Stimulated activated CD4-positive, alpha-beta T cell treated with anti-CD3 and anti-CD28 coated beads, Interleukin-12 subunit alpha, Interleukin-12 subunit beta, amount 100 ng/mL, for 4 hours (primary cell): ENCODE measurements at regions not wholly inside any gene's neighbourhood (a gene's known extent, or its start where the extent isn't known, plus 50 kb on each side); places are given as distances from the start of the nearest gene placed in this dataset.

Source experiments
- DNase-seq: peaks from one replicate; pipeline ENCODE4 v3.0.0-alpha.2; 2020

DNA sequence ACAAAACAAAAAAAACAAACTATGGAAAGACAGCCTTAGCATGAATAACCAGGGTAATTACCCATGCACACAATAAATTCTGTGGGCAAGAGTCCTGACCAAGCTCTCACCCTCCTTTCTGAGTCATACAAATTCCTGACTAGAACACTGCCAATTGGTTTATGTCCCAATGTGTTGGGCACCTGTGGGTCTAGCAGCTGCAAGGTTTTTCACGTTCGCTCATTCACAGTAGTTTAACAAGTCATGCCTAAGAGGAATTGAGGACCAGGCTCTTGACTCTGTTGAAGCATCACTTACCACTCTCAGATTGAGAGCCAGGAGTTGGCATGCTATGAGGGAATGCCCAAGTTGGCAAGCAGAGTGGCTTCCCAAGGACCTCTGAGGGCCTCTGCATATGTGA lies 205.5 kb upstream of the SLC24A2 start:
- DNase-seq = no peak

DNA sequence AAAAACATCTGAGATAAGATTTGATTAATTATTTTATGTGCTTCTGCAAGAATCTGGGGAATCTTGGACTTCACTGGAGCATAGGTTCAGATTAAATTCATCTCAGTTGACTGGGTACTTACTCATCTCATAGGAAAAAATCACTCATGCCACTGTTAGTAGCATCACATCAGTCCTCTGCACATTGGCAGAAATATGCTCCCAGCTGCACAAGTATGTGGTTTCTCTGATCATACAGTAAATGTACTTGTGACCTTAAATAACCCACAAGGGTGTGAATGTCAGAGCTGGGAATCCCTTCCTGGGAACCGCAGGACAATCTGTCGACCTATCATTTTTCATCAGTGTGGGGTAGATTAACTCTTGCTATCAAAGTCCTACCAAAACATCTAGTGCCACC lies 203.7 kb upstream of the SLC24A2 start:
- DNase-seq = no peak

DNA sequence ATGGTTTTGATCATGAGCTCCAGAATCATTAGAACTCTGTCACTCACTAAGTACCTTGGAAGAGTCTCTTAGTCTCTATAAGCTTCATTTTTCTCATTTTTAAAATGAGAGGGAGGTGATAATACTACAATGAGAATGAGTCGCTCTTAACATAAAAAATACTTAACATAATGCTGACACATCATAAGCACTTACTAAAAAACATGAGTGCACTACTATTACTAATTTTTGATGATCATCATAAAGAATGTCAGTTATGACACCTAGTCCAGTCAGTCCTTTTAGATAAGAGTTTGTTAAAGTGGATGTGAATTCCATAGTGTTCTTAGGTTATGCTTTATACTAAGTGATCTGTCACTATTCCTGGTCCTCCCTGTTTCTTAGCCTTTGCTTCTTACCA lies 200.4 kb upstream of the SLC24A2 start:
- no peak for DNase-seq

DNA sequence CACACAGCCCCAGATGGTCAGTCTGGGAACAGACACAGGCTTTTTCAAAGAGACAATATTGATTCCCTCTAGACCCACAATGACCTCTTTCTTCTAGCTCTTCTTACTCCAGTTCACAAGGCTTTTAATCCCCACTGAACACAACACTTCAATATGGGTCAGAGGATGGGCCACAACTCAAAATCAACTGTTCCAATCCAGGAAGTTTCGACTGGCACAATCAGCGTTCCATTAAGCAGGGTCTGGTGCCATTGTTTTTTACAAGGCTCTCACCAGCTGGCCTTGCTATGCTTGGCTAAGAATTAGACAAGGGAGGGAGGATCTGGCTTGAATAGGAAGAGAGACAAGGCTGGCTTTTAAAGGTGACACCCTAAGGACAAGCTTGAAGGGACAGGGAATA lies 199.4 kb upstream of the SLC24A2 start:
- no peak for DNase-seq

DNA sequence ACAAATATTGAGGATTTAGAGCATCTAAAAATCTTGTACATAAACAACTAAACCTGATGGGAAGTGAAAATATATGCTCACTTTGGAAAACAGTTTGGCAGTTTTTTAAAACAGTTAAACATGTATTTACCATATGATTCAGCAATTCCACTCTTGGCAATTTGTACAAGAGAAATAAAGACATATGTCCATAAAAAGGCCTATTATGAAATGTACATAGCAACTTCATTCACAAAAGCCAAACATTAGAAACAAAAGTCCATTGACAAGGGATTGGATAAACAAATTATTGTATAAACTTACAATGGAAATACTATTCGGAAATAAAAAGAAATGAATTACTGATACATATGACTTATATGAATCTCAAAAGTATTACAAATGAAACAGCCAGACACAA lies 196.2 kb upstream of the SLC24A2 start:
- no peak for DNase-seq

DNA sequence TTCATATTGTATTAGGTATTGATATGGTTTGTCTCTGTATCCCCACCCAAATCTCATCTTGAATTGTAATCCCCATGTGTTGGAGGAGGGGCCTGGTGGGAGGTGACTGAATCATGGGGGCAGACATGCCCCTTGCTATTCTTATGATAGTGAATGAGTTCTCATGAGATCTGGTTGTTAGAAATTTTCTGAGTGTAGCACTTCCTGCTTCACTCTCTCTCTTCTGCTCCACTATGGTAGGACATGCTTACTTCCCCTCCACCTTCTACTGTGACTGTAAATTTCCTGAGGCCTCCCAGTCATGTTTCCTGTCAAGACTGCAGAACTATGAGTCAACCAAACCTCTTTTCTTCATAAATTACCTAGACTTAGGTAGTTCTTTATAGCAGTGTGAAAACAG lies 187.4 kb upstream of the SLC24A2 start:
- peak; percentile 14 for DNase-seq

DNA sequence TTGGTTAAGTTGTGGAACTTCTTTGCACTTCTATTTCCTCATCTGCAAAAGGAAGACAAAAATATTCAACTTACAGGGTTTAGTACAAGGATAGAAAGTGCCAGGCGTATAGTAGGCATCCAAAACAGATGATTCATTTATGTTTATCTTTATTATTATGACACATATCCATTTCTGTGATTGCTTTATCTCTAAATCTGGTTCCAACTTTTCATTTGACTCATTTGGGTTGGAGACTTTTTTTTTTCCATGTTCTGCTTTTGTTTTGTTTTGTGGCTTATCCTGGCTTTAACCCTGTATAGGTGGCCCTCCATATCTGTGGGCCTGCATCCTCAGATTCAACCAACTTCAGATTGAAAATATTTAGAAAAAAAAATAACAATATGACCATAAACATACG lies 186.7 kb upstream of the SLC24A2 start:
- no peak for DNase-seq

DNA sequence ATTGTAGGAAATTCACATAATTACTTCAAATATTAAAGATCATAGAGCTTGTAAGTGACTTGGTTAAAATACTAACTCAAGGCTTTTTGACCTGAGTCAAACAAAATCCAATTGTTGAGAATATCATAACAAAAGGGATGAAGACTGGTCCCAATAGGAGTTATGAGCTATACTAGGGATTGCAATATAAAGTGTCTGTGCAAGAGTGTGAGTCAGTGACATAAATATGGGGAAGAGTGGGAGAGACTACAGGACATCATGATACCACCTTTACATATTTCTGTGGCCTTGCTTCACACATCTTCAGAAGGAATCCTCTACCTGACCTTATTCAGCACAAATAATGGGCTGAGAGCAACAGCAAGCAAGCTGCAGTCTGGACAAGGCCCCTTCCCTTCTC lies 180.9 kb upstream of the SLC24A2 start:
- no peak for DNase-seq

DNA sequence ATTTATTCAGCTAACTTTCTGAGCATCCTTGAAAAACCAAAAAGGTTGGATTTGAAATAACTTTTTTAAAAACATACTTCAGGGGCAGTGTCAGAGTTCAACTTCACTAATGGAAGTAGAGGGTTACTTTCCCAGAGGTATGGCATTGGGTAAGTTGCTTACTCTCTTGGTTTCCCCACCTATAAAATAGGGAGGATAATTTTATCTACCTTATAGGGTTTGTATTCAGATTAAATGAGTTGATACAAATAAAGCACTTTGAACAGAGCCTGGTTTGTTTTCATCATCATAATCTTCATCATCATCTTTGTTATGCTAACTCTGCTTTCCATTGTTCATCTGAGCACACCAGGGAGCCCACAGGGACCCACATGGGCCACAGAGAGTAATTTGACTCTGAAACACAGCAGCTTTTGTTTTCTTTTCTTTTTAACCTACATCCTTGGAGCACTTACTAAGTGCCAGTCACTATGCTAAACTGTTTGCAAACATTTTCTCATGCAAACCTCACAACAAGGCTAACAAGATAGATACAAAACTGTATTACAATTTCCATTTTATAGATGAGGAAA lies 179.1 kb upstream of the SLC24A2 start:
- DNase-seq = no peak

DNA sequence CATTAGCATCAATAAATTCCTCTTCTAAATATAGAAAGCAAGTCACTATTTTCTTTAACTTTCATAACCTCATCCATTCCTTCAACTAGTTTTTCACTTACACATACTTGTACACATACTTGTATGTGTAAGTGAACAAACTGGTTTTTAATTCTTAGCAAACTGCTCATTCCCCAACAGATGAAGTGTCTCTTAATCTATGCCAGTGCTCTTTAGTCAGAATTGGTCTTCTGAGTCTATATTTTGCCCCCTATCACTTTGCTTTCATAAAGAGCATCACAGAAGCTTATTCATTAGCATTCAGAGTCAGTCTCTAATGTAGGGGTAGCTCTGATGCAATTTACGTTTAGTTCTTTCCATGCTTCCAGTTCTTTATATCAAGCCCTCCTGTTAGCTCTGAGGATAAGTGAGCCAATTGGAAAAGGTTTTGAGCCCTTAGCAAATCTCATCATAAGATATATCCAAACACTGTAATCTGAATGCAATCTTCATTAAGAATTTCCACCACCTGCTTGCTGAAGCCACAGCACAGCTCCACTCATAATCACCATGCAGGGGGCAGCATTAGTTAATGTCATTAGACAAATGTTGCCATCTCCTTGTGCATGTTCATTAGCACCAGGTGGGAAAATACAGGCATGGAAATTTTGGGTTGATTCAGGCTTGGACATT lies 178.5 kb upstream of the SLC24A2 start:
- no peak for DNase-seq

DNA sequence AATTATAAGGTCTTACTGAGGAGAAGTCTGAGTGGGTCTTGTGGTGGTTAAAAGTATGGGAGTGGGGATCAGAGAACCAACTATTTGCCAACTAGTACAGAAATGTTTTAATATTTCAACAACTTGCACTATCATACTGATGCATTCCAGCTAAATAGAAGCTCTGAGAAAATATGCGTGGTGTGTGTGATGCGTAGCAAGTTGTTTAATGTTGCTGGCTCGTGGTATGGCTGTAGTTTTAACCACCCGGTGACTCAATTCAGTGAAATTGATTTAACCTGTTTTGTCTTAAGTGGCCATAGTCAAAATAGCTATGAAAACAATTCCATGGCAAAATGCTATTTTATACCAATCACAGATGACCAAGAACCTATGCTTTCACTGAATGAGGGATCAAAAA lies 176.5 kb upstream of the SLC24A2 start:
- DNase-seq = no peak

DNA sequence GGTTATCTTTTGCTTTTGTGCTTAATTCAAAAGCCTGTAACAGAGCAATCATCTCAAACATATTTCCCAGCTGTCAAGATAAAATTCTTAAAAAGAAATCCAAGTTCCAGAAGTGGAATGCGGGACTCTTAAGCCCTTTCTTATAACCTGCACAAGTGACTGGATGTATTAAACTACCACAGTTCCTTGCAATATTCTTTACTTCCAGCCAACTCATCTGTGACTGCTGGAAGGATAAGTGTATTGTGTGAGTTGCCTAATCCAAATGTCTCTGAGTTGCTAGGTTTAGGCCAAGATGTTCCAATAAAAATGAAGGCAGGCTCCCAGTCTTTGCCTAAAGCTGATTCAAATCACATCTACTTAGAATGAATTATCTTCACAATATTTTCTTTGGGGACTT lies 159.2 kb upstream of the SLC24A2 start:
- DNase-seq = no peak

DNA sequence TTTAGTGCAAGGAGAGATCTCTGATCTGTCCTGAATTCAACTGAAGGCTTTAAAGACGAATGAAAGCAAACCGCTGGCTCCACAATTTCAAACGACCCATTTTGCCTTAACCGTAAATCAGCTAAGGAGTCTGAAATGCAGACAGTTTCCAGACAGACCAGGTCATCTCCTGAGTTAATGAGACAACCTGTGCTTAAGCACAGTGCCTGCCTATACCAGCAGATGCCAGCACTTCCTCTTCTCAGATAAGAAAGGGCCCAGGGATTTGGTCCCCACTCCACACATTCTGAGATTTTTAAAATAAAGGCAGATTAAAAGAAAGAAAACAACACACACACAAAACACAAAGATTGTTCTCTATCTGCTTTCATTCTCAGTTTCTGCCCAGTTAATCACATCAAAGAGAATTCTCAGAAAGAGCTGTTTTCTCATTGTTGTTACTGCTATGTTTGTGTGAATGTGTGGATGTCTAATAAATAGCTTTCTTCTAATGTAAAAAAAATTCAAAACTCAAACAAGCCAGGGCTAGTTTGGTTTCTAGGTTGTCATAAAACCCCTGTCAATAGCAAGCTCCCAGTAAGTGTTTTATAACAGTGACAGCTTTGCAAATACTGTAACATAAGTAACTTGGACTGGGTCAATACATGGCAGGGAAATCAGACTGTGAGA lies 157.7 kb upstream of the SLC24A2 start:
- no peak for DNase-seq

DNA sequence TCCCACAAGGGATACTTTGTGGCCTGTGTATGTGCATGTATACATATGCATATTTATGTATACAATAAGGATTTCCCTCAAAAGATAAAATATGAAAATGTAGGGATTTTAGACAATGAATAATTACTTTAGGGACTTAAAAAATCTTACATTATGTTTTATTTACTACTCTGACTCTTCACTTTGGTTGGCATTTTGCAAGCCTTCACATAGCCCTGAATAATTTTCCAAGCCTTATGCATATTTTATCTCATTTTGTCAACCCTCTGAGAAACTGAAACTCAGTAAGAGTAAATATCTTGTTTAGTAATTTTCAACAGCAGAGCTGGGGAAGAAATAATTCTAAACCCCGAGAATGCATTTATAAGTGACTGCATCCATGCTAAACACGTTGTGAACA lies 153.0 kb upstream of the SLC24A2 start:
- no peak for DNase-seq

DNA sequence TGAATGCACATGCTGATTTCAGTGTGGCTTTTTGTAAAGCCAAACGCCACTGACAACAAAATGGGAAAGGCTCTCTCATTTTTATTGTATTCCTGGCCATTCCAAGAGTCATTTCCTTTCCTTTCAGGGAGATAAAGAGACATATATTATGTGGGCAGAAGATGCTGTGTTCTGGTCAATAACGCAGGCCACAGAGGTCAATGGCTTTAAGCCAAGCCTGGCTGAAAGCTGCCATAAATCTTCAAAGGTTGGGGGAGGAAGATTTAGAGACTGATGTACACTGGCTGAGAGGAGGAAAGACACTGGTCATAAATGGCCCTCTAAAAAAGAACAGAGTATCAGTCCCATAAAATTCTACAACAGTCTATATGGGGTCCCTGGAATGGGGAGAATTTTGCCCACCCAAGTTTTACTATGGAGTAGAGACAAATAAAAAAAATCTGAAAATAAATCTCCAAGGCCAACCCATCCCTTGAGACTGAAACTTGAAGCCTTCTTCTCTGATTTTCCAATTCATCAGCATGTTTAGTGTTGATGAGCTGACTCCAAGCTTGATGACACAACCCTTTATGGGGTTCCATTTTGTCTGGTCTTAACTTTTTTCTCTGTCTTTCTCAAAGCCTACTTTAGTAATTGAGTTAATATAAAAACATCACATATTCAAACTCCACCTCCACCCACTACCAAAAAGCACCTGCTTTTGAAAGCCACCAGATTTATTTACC lies 152.1 kb upstream of the SLC24A2 start:
- DNase-seq = no peak

DNA sequence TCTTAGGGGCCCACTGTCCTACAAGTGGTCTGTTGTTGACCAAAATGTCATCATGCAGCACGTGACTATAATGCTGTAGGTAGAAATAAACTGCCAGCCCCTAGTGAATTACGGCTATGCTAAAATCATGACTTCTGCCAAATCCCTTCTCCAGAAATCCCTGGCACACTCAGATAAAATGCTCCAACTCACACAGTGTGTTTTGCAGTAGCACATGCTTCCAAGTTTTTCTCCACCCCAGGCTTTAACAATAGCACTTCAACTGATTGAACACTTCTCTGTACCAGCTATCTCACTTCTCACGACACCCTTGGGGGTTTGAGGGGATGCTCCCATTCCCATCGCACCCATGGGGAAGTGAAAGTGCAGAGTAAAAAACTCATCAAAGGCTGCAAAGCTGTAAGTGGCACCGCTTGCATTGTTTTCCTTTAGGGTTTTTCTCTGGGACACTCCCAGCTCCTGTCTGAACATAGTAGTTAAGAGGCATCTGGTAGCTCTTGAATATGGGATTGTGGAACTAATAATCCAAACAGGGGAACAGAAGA lies 151.0 kb upstream of the SLC24A2 start:
- DNase-seq = no peak

DNA sequence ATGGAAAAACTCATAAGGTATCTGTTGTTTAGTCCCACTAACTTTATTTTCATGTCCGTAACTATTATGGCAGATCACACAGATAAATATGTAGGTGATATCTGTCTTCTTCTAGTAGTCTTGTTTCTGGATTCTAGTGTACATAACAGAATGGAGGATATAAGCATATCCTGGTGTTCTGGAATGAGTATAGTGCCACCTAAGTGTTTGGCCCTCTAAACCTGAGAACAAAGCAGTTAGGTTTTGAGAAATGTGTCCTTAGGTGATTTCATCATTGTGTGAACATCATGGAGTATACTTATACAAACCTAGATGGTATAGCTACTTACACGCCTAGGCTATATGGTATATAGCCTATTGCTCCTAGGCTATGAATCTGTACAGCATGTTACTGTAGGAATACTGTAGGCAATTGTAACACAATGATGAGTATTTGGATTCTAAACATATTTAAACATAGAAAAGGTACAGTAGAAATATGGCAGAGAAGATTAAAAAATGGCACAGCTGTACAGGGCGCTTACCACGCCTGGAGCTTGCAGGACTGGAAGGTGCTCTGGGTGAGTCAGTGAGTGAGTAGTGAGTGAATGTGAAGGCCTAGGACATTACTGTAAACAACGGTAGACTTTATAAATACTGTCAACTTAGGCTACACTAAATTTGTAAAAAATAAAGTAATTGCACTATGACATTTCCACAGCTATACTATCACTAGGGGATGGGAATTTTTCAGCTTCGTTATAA lies 150.3 kb upstream of the SLC24A2 start:
- DNase-seq = no peak

DNA sequence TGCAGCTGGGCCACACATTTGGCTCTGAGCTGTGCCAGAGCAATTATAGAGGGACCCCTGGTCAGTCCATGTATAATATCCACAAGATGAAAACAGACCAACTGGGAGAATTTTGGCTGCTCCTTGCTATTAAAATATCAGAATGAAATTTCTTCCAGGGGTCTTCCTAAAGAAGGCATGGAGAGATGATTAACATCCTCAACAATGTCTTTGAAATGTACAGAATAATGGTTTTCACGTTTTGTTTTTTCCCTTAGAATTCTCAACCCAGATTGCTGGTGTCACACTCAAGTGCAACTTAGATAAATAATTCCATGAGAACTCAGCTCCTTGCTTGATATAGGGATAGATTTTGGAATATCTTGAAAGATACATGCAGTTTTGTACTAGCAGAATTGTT lies 148.3 kb upstream of the SLC24A2 start:
- DNase-seq = no peak

DNA sequence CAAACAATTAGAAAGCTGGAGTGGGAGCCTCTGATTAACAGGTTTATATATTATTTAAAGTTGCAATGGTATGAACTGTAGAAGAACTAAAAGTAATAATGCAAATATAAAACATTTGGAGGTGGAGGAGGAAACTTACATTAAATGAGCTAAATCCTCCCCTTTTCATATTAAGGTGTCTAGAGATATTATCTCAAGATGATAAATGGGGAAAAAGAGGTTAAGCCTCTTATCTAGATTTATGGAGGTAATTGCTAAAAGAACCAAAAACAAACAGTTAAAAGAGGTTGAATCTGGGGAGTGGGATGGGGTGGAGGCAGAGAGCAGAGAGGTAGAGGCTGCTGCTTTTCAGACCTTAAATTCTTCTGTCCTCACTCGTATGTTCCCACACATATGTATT lies 147.8 kb upstream of the SLC24A2 start:
- DNase-seq = no peak

DNA sequence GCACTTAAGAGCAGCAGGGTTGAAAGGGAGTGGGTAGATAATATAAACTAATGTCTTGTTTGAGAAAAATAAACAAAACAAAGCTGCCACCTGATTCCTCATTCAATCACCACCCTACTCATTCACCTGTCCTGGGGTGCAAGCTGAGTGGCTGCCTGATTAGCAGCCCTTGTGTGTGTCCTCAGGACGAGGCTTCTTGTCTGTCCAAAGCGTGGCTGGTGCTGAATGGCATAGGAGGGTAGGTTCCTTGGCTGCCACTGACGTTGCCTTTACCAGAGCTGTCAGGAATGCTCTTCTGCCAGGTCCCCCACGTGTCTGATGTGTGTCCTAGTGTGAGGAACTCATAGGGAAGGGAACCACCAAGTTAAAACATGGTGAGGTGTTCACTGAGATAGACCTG lies 146.6 kb upstream of the SLC24A2 start:
- DNase-seq = no peak

DNA sequence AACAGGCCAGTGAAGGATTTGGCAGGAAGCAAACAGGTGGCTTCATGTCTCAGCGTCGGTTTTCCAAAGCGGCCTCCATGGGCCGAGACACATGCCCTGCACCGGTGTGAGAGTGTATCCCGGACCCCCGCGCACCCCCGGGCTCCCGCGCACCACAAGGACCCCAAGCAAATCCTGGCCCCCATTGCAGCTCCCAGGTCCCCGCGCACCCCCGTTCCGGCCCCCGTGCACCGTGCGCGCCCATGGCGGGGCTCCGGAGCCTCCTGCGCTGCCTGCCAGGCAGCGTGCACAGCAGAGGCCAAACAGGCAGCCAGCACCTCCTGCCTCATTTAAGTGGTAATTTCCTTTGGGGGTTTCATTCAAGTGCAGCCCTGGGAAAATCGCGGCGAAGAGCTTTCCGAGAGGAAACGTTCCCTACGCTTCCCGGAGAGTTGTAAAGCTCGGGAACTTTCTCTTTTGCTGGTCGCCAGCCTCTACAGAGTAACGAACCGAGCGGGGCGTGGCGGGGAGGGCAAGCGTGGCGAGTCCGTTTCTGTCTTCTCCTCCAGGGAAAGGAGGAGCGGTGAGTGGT lies 145.5 kb upstream of the SLC24A2 start:
- no peak for DNase-seq

DNA sequence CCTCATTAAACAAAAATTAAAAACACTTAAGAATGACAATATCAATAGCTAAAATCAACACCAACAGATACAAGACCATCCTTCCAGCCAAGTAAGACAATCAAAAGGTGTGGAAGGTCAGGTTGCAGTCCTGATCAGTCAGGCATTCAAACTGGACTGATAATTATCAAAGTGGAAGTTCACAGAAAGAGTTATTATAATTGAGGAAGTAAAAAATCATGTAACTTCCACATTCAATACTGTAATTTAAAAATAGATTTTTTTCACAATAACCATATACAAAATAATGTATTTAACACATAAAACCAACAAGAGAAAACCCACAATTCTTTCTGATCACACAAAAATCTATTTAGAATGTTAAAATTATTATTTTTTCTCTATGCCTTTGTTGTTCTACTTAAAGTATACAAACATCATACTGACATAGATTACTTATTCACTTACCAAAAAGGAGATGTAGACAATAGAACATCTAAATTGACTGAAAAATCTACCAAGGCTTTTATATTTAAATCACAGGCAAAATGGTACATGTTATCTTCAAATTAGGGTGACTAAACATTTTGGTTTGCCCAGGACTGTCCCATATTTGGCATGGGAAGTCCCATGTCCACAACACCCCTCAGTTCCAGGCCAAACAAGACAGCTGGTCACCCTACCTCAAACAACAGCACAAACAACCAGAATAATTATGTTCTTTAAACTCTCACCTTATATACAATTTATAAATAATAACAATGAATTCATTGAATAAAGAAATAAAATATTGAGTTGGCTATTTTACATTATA lies 142.5 kb upstream of the SLC24A2 start:
- no peak for DNase-seq
